Neural progenitor cell (in vitro differentiated cells): ENCODE measurements at regions not wholly inside any gene's neighbourhood (a gene's known extent, or its start where the extent isn't known, plus 50 kb on each side); places are given as distances from the start of the nearest gene placed in this dataset.
"Not testable (repeated sequence)": the region's sequence is repeated elsewhere in the genome, so short reads cannot be mapped to it uniquely, and the experiment has no call there.

Source experiments
- CTCF ChIP-seq: fragments of 200-600 bp; sonication (generic); IDR thresholded peaks from 2 replicates; pipeline ENCODE4 v1.5.1; 2017; ENCODE audit warnings: antibody characterized with exemption, mild to moderate bottlenecking
- EZH2 ChIP-seq: fragments of 200-600 bp; sonication (generic); IDR thresholded peaks from 2 replicates; pipeline ENCODE4 v1.6.1; 2017; ENCODE audit warnings: antibody characterized with exemption, mild to moderate bottlenecking, moderate library complexity
- EZH2phosphoT487 ChIP-seq: fragments of 200-600 bp; sonication (generic); IDR thresholded peaks from 2 replicates; pipeline ENCODE4 v1.6.1; 2017; ENCODE audit warnings: antibody characterized with exemption

- not testable (repeated sequence) for TF ChIP-seq CTCF, EZH2, EZH2phosphoT487
Measured at GRCh38 chr1:87413846-87414245, 85.2 kb downstream of the LMO4 start.
